Stomach (tissue), 8 donors: ENCODE measurements at regions not wholly inside any gene's neighbourhood (a gene's known extent, or its start where the extent isn't known, plus 50 kb on each side); places are given as distances from the start of the nearest gene placed in this dataset.

ENCODE experiments used
- DNase-seq, 2 donors: peaks; one replicate each; pipeline versions ENCODE4 v3.0.0 to v3.0.0-alpha.2; 2013 to 2019
- H3K27ac ChIP-seq, 5 donors: fragments of 200-600 bp in 4 of 5; sonication (generic) in 4 of 5; one replicate each; pipeline ENCODE4 v1.5.1; 2013 to 2019; ENCODE audit warnings: mild to moderate bottlenecking in 1 of 5, moderate library complexity in 1 of 5
- H3K27me3 ChIP-seq, 3 donors: fragments of 200-600 bp; sonication (generic); one replicate each; pipeline ENCODE4 v1.5.1; 2017 to 2019; ENCODE audit warnings: mixed run types in 1 of 3
- H3K36me3 ChIP-seq, 4 donors: fragments of 200-600 bp; sonication (generic); 1 replicate in 3 of 4; 2 replicates in 1 of 4; pipeline ENCODE4 v1.5.1; 2016 to 2019
- H3K4me1 ChIP-seq, 4 donors: fragments of 200-600 bp; sonication (generic); one replicate each; pipeline ENCODE4 v1.5.1; 2016 to 2019
- H3K4me3 ChIP-seq, 4 donors: fragments of 200-600 bp; sonication (generic) in 3 of 4; one replicate each; pipeline ENCODE4 v1.5.1; 2016 to 2019; ENCODE audit warnings: mild to moderate bottlenecking in 1 of 4
- H3K9me3 ChIP-seq, 4 donors: fragments of 200-600 bp; sonication (generic); one replicate each; pipeline ENCODE4 v1.5.1; 2016 to 2019
- EP300 ChIP-seq: sonication (generic); formaldehyde crosslinking; IDR thresholded peaks from one replicate; pipeline ENCODE4 v1.6.1; 2017; ENCODE audit warnings: antibody characterized with exemption
- POLR2A ChIP-seq, 4 donors: fragments of 450-650 bp; IDR thresholded peaks; one replicate each; pipeline ENCODE4 v1.6.1; 2016; ENCODE audit warnings: antibody characterized with exemption in 4 of 4, control low read depth in 2 of 4, mild to moderate bottlenecking in 1 of 4, moderate library complexity in 1 of 4
- POLR2AphosphoS5 ChIP-seq, 3 donors: sonication (generic); formaldehyde crosslinking; IDR thresholded peaks; one replicate each; pipeline ENCODE4 v1.6.1; 2016; ENCODE audit warnings: antibody characterized with exemption in 3 of 3
- WGBS, 5 donors: extraction: QIAGEN DNeasy Blood & Tissue Kit in 3 of 5; methylation state at CpG; one replicate each; pipeline versions ENCODE4 v1.1.5 to v1.1.7; 2013 to 2018; 5-methylcytosine and 5-hydroxymethylcytosine counted together
- intact Hi-C: fragments of 100-400 bp; cut with DNase I; formaldehyde crosslinking; loops from one replicate; pipeline ENCODE4 v1.15.1; 2023; ENCODE audit warnings: low total_unique reads
- TF ChIP-seq, protein P1 (sequence below), 7 experiments: fragments of 450-650 bp in 4 of 7; fragments of 200-600 bp in 3 of 7; sonication (generic) in 3 of 7; IDR thresholded peaks; one replicate each; pipeline ENCODE4 v1.5.1; 2016 to 2019; ENCODE audit warnings: antibody characterized with exemption in 7 of 7, control low read depth in 2 of 7, mild to moderate bottlenecking in 1 of 7
- donor health status: healthy with polysubstance abuse.
- donor health status: Bipolar disorder and iron deficiency.
- donor health status: healthy.

GRCh38 chr1:224521904-224522734, 87.5 kb upstream of the WDR26 start:
- Histone ChIP-seq H3K4me1 (no peaks in the 10 kb centered on the region), H3K27ac (no peak overlapping the region), H3K27me3 (no peaks in the 10 kb centered on the region), H3K36me3 (no peaks in the 10 kb centered on the region), H3K4me3 (no peak overlapping the region), H3K9me3 (peaks cover 0 to 4% (median 0%) of the 10 kb centered on the region in 4 donors)
- no peak for DNase-seq
- intact Hi-C loops, result no loop called here
- TF ChIP-seq, protein P1, sequence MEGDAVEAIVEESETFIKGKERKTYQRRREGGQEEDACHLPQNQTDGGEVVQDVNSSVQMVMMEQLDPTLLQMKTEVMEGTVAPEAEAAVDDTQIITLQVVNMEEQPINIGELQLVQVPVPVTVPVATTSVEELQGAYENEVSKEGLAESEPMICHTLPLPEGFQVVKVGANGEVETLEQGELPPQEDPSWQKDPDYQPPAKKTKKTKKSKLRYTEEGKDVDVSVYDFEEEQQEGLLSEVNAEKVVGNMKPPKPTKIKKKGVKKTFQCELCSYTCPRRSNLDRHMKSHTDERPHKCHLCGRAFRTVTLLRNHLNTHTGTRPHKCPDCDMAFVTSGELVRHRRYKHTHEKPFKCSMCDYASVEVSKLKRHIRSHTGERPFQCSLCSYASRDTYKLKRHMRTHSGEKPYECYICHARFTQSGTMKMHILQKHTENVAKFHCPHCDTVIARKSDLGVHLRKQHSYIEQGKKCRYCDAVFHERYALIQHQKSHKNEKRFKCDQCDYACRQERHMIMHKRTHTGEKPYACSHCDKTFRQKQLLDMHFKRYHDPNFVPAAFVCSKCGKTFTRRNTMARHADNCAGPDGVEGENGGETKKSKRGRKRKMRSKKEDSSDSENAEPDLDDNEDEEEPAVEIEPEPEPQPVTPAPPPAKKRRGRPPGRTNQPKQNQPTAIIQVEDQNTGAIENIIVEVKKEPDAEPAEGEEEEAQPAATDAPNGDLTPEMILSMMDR (IDR thresholded peaks at IDR 0.05), result peak in 1 of 7 experiments; percentile 10
- no peak for TF ChIP-seq POLR2A (IDR thresholded peaks at IDR 0.05)
- WGBS, 5 donors, result 61 to 73% (median 66%) methylated on average over 3 of the region's 3 CpGs

GRCh38 chr1:224523676-224524075, 89.1 kb upstream of the WDR26 start:
- Histone ChIP-seq H3K27ac (no peak overlapping the region), H3K27me3 (no peaks in the 10 kb centered on the region), H3K9me3 (peaks cover 0 to 4% (median 0%) of the 10 kb centered on the region in 4 donors), H3K36me3 (no peaks in the 10 kb centered on the region), H3K4me1 (no peaks in the 10 kb centered on the region), H3K4me3 (no peak overlapping the region)
- TF ChIP-seq, protein P1 (IDR thresholded peaks at IDR 0.05), result no peak
- TF ChIP-seq EP300 (no peak), POLR2AphosphoS5 (IDR thresholded peaks at IDR 0.05) (no peak), POLR2A (IDR thresholded peaks at IDR 0.05) (no peak)
- intact Hi-C loops, result no loop called here
- no peak for DNase-seq

- Histone ChIP-seq H3K27ac (no peak overlapping the region), H3K9me3 (peaks cover 0 to 4% (median 0%) of the 10 kb centered on the region in 4 donors), H3K4me1 (no peaks in the 10 kb centered on the region), H3K4me3 (no peak overlapping the region), H3K36me3 (no peaks in the 10 kb centered on the region), H3K27me3 (no peaks in the 10 kb centered on the region)
- no peak for DNase-seq
- intact Hi-C loops, result no loop called here
- no peak for TF ChIP-seq POLR2AphosphoS5 (IDR thresholded peaks at IDR 0.05)
- no peak for TF ChIP-seq EP300
- TF ChIP-seq POLR2A (IDR thresholded peaks at IDR 0.05), result no peak
- TF ChIP-seq, protein P1 (IDR thresholded peaks at IDR 0.05), result no peak
- WGBS, 5 donors, result 79 to 94% (median 91%) methylated on average over 4 of the region's 4 CpGs
These were observed 90.1 kb upstream of the WDR26 start for GRCh38 chr1:224524679-224525078.

GRCh38 chr1:224525411-224526040, 90.6 kb upstream of the CNIH3 start:
- no peak for TF ChIP-seq EP300
- TF ChIP-seq POLR2AphosphoS5 (IDR thresholded peaks at IDR 0.05), result no peak
- TF ChIP-seq POLR2A (IDR thresholded peaks at IDR 0.05), result no peak
- Histone ChIP-seq H3K27me3 (no peaks in the 10 kb centered on the region), H3K27ac (no peak overlapping the region), H3K36me3 (no peaks in the 10 kb centered on the region), H3K9me3 (peaks cover 0 to 4% (median 0%) of the 10 kb centered on the region in 4 donors), H3K4me1 (no peaks in the 10 kb centered on the region), H3K4me3 (no peak overlapping the region)
- no peak for DNase-seq
- 82 to 92% (median 88%) methylated on average over 4 of the region's 4 CpGs for WGBS, 5 donors
- intact Hi-C loops, result no loop called here

GRCh38 chr1:224526771-224527170, 89.3 kb upstream of the CNIH3 start:
- TF ChIP-seq POLR2A (IDR thresholded peaks at IDR 0.05) (no peak), POLR2AphosphoS5 (IDR thresholded peaks at IDR 0.05) (no peak), EP300 (no peak)
- TF ChIP-seq, protein P1 (IDR thresholded peaks at IDR 0.05), result no peak
- WGBS, 5 donors, result 86 to 91% (median 89%) methylated on average over 10 of the region's 10 CpGs

More at GRCh38 chr1:224526771-224527170, 89.3 kb upstream of the CNIH3 start:
- no peak for DNase-seq
- Histone ChIP-seq H3K27me3 (no peaks in the 10 kb centered on the region), H3K4me3 (no peak overlapping the region), H3K4me1 (no peaks in the 10 kb centered on the region), H3K36me3 (no peaks in the 10 kb centered on the region), H3K9me3 (no peaks in the 10 kb centered on the region), H3K27ac (no peak overlapping the region)
- intact Hi-C loops, result no loop called here
